SK-N-SH (cell line): ENCODE measurements at regions not wholly inside any gene's neighbourhood (a gene's known extent, or its start where the extent isn't known, plus 50 kb on each side); places are given as distances from the start of the nearest gene placed in this dataset.

ENCODE experiments used
- CTCF ChIA-PET: fragments of 300-600, 350-600 bp; formaldehyde crosslinking; extraction: SDS; loops from one replicate; lab custom pipeline; 2021; lab: Yijun Ruan, JAX
- POLR2A ChIA-PET: fragments of 350-600 bp; sonication (Branson Sonifier 250); formaldehyde crosslinking; extraction: SDS; loops from one replicate; lab custom pipeline; 2020; ENCODE audit warnings: antibody characterized with exemption, inconsistent platforms; lab: Yijun Ruan, JAX
- DNase-seq: peaks from one replicate; pipeline ENCODE4 v3.0.0; 2012
- H2AFZ ChIP-seq: fragments of 200-600 bp; sonication (generic); 2 replicates; pipeline ENCODE4 v1.8.1; 2016; ENCODE audit warnings: antibody characterized with exemption, mild to moderate bottlenecking, low read depth
- H3F3A ChIP-seq: fragments of 200-600 bp; sonication (generic); replicated peaks from 2 replicates; pipeline ENCODE3; 2016; ENCODE audit warnings: antibody characterized with exemption, mild to moderate bottlenecking; ENCODE audit not compliant: insufficient read depth
- H3K27ac ChIP-seq, 2 experiments: fragments of 200-500 bp in 1 of 2; fragments of 200-600 bp in 1 of 2; sonication (Bioruptor generic) in 1 of 2; sonication (generic), shearing (Covaris generic) in 1 of 2; 2 replicates each; pipeline versions ENCODE4 v1.5.1 to v1.6.1; 2014 to 2016; ENCODE audit warnings: low read depth in 2 of 2, inconsistent platforms in 1 of 2, low read length in 1 of 2, mild to moderate bottlenecking in 1 of 2, mixed read lengths in 1 of 2
- H3K27me3 ChIP-seq: fragments of 200-600 bp; sonication (generic), shearing (Covaris generic); 2 replicates; pipeline ENCODE4 v1.6.1; 2016; ENCODE audit warnings: mixed run types; ENCODE audit not compliant: insufficient read depth
- H3K36me3 ChIP-seq, 2 experiments: fragments of 200-500 bp in 1 of 2; fragments of 200-600 bp in 1 of 2; sonication (Bioruptor generic) in 1 of 2; sonication (generic) in 1 of 2; replicated peaks in 1 of 2; 2 replicates each; pipeline versions ENCODE3 to v1.5.1; 2014 to 2016; ENCODE audit warnings: low read length in 1 of 2, mild to moderate bottlenecking in 1 of 2; ENCODE audit not compliant: insufficient read depth in 2 of 2, control insufficient read depth in 1 of 2
- H3K4me1 ChIP-seq, 2 experiments: fragments of 200-500 bp in 1 of 2; fragments of 200-600 bp in 1 of 2; sonication (Bioruptor generic) in 1 of 2; sonication (generic), shearing (Covaris generic) in 1 of 2; 2 replicates each; pipeline versions ENCODE4 v1.5.1 to v1.6.1; 2014 to 2016; ENCODE audit warnings: low read depth in 1 of 2, low read length in 1 of 2, mixed run types in 1 of 2; ENCODE audit not compliant: insufficient read depth in 2 of 2, control insufficient read depth in 1 of 2
- H3K4me2 ChIP-seq: fragments of 200-600 bp; sonication (generic), shearing (Covaris generic); 2 replicates; pipeline ENCODE4 v1.6.1; 2017; ENCODE audit warnings: mixed run types
- H3K4me3 ChIP-seq, 2 experiments: fragments of 200-500 bp in 1 of 2; fragments of 200-600 bp in 1 of 2; sonication (Bioruptor generic) in 1 of 2; sonication (generic), shearing (Covaris generic) in 1 of 2; 2 replicates each; pipeline versions ENCODE4 v1.5.1 to v1.8.1; 2014 to 2016; ENCODE audit warnings: low read depth in 2 of 2, inconsistent platforms in 1 of 2, low read length in 1 of 2, mild to moderate bottlenecking in 1 of 2, mixed read lengths in 1 of 2, moderate library complexity in 1 of 2
- H3K79me2 ChIP-seq: fragments of 200-600 bp; sonication (generic); 2 replicates; pipeline ENCODE4 v1.8.1; 2017; ENCODE audit warnings: mild to moderate bottlenecking; ENCODE audit not compliant: insufficient read depth
- H3K9ac ChIP-seq: fragments of 200-600 bp; sonication (generic); 2 replicates; pipeline ENCODE4 v1.6.1; 2017; ENCODE audit warnings: mixed run types
- H3K9me2 ChIP-seq: fragments of 200-600 bp; sonication (generic); 2 replicates; pipeline ENCODE4 v1.6.1; 2017; ENCODE audit warnings: mixed run types
- H3K9me3 ChIP-seq: fragments of 200-600 bp; sonication (generic); 2 replicates; pipeline ENCODE4 v1.6.1; 2017; ENCODE audit warnings: mixed run types, mild to moderate bottlenecking, moderate library complexity
- H4K20me1 ChIP-seq: fragments of 200-600 bp; sonication (generic); 2 replicates; pipeline ENCODE4 v1.6.1; 2017; ENCODE audit warnings: mild to moderate bottlenecking, mixed run types; ENCODE audit not compliant: insufficient read depth
- EP300 ChIP-seq, 2 experiments: IDR thresholded peaks; 2 replicates each; pipeline versions ENCODE4 v1.4.0 to v1.6.1; 2012; ENCODE audit warnings: borderline replicate concordance in 1 of 2, low read depth in 1 of 2, low read length in 1 of 2
- EZH2phosphoT487 ChIP-seq: fragments of 200-600 bp; sonication (generic); IDR thresholded peaks from 2 replicates; pipeline ENCODE4 v1.6.1; 2017; ENCODE audit warnings: low read depth, mixed run types, mild to moderate bottlenecking, antibody characterized with exemption, moderate library complexity, borderline replicate concordance
- FOXJ3 ChIP-seq: sonication (generic); formaldehyde crosslinking; IDR thresholded peaks from 2 replicates; pipeline ENCODE4 v1.5.1; 2020; ENCODE audit warnings: mild to moderate bottlenecking, missing genetic modification reagents
- GATA2 ChIP-seq: sonication (generic); formaldehyde crosslinking; IDR thresholded peaks from 2 replicates; pipeline ENCODE4 v1.5.0; 2020; ENCODE audit warnings: mild to moderate bottlenecking, missing genetic modification reagents
- JUND ChIP-seq: IDR thresholded peaks from 2 replicates; pipeline ENCODE4 v1.4.0; 2012
- POLR2AphosphoS5 ChIP-seq: IDR thresholded peaks from 2 replicates; pipeline ENCODE4 v1.6.1; 2012; ENCODE audit warnings: low read depth, low read length
- RAD21 ChIP-seq: IDR thresholded peaks from 2 replicates; pipeline ENCODE4 v1.6.1; 2012; ENCODE audit warnings: mild to moderate bottlenecking, low read length
- RCOR1 ChIP-seq: fragments of 150-350 bp; IDR thresholded peaks from 2 replicates; pipeline ENCODE4 v1.6.1; 2017; ENCODE audit warnings: antibody characterized with exemption, low read length
- REST ChIP-seq: IDR thresholded peaks from 2 replicates; pipeline ENCODE4 v1.6.1; 2012; ENCODE audit warnings: mild to moderate bottlenecking, low read depth, low read length, moderate library complexity
- RFX5 ChIP-seq: IDR thresholded peaks from 2 replicates; pipeline ENCODE4 v1.6.1; 2012; ENCODE audit warnings: mild to moderate bottlenecking, improper control_type of control experiment, low read length
- RXRA ChIP-seq: IDR thresholded peaks from 2 replicates; pipeline ENCODE4 v1.4.0; 2012; ENCODE audit warnings: low read depth, mild to moderate bottlenecking, borderline replicate concordance
- TEAD4 ChIP-seq: IDR thresholded peaks from 2 replicates; pipeline ENCODE4 v1.4.0; 2012; ENCODE audit warnings: mild to moderate bottlenecking, borderline replicate concordance; ENCODE audit not compliant: insufficient read depth
- USF1 ChIP-seq: IDR thresholded peaks from 2 replicates; pipeline ENCODE4 v1.4.0; 2012; ENCODE audit warnings: low read depth, borderline replicate concordance
- ZBTB33 ChIP-seq: IDR thresholded peaks from 2 replicates; pipeline ENCODE4 v1.4.0; 2012; ENCODE audit warnings: low read depth, borderline replicate concordance
- WGBS: methylation state at CpG from one replicate; pipeline ENCODE4 v1.1.6; 2017; ENCODE audit warnings: low lambda C conversion rate; 5-methylcytosine and 5-hydroxymethylcytosine counted together

- no peak for DNase-seq
- Histone ChIP-seq H3K9me3 (no peaks in the 10 kb centered on the region), H4K20me1 (no peaks in the 10 kb centered on the region), H3F3A (no peaks in the 10 kb centered on the region), H3K36me3 (no peaks in the 10 kb centered on the region), H3K4me2 (no peak overlapping the region), H2AFZ (no peak overlapping the region), H3K9ac (no peak overlapping the region), H3K4me3 (no peak overlapping the region), H3K79me2 (no peaks in the 10 kb centered on the region), H3K4me1 (peaks cover 0 to 2% of the 10 kb centered on the region in 2 experiments; a peak in 1 of 4 replicates), H3K9me2 (no peaks in the 10 kb centered on the region), H3K27me3 (no peaks in the 10 kb centered on the region), H3K27ac (no peak overlapping the region)
- POLR2A ChIA-PET: no interaction called here
- WGBS: 62% methylated on average over 2 of the region's 2 CpGs
- CTCF ChIA-PET: interaction anchor here (1.6 kb wide), 1 partner anchor 18 kb away, joined by 7 read pairs; no protein-coding TSS in a partner anchor
- no peak for TF ChIP-seq RXRA
- TF ChIP-seq POLR2AphosphoS5: no peak
- TF ChIP-seq USF1: no peak
- TF ChIP-seq EP300 (IDR thresholded peaks at IDR 0.05; ENCODE audit: borderline replicate concordance in 1 of 2, low read depth in 1 of 2, low read length in 1 of 2): no peak
- TF ChIP-seq RAD21: no peak
- no peak for TF ChIP-seq GATA2 (CRISPR knock-in tag)
- no peak for TF ChIP-seq FOXJ3 (CRISPR knock-in tag)
- no peak for TF ChIP-seq REST
- TF ChIP-seq JUND: no peak
- no peak for TF ChIP-seq RCOR1
- TF ChIP-seq TEAD4: no peak
- no peak for TF ChIP-seq EZH2phosphoT487
- TF ChIP-seq RFX5: no peak
- no peak for TF ChIP-seq ZBTB33
- TF ChIP-seq, all 33 proteins: peak for 0
Observed at GRCh38 chr5:82659115-82659514, 381.0 kb upstream of the RPS23 start.
